A673 (cell line): ENCODE measurements at regions not wholly inside any gene's neighbourhood (a gene's known extent, or its start where the extent isn't known, plus 50 kb on each side); places are given as distances from the start of the nearest gene placed in this dataset.

Experiments used
- BruUV-seq: library from RNA; stranded (reverse); fragments of 400-500 nt; replicated peaks from 2 replicates; lab custom pipeline; 2021; lab: Mats Ljungman, UMichigan
- CTCF ChIA-PET: fragments of 300-600 bp; sonication (Branson Sonifier 250); formaldehyde crosslinking; loops from one replicate; lab custom pipeline; 2022; ENCODE audit warnings: antibody characterized with exemption; lab: Charles Lee
- POLR2A ChIA-PET: fragments of 300-600 bp; sonication (Branson Sonifier 250); formaldehyde crosslinking; loops from one replicate; lab custom pipeline; 2022; ENCODE audit warnings: antibody characterized with exemption; ENCODE audit not compliant: low non-redundant PET; lab: Charles Lee
- DNase-seq: peaks from one replicate; pipeline ENCODE4 v3.0.0-alpha.2; 2015; ENCODE audit warnings: low spot score
- H3K27ac ChIP-seq: fragments of 200-600 bp; sonication (generic); 2 replicates; pipeline ENCODE4 v1.5.1; 2016; ENCODE audit warnings: mixed run types, low read depth, mild to moderate bottlenecking, mixed read lengths, antibody characterized with exemption, low read length; ENCODE audit not compliant: poor library complexity, severe bottlenecking
- H3K27me3 ChIP-seq: fragments of 200-600 bp; sonication (generic); replicated peaks from 2 replicates; pipeline ENCODE4 v1.6.1; 2017; ENCODE audit warnings: mixed run types, low read depth, mild to moderate bottlenecking, mixed read lengths, antibody characterized with exemption, low read length; ENCODE audit not compliant: insufficient read depth, poor library complexity
- H3K36me3 ChIP-seq: fragments of 200-600 bp; sonication (generic); 2 replicates; pipeline ENCODE4 v1.6.1; 2016; ENCODE audit warnings: mixed run types, mild to moderate bottlenecking, mixed read lengths, antibody characterized with exemption, low read length; ENCODE audit not compliant: insufficient read depth, poor library complexity, severe bottlenecking
- H3K4me1 ChIP-seq: fragments of 200-600 bp; sonication (generic); 2 replicates; pipeline ENCODE4 v1.6.1; 2017; ENCODE audit warnings: mixed run types, mild to moderate bottlenecking, mixed read lengths, antibody characterized with exemption, low read length; ENCODE audit not compliant: insufficient read depth, poor library complexity, severe bottlenecking
- H3K4me3 ChIP-seq: fragments of 200-600 bp; sonication (generic); 2 replicates; pipeline ENCODE4 v1.5.1; 2016; ENCODE audit warnings: low read depth, mixed run types, mild to moderate bottlenecking, mixed read lengths, low read length; ENCODE audit not compliant: poor library complexity, severe bottlenecking
- H3K9me3 ChIP-seq: fragments of 200-600 bp; sonication (generic); 2 replicates; pipeline ENCODE4 v1.6.1; 2016; ENCODE audit warnings: mixed run types, low read depth, mild to moderate bottlenecking, mixed read lengths, antibody characterized with exemption, low read length; ENCODE audit not compliant: poor library complexity, severe bottlenecking
- CTCF ChIP-seq: fragments of 300-800, 200-600 bp; sonication (generic); conservative IDR thresholded peaks from 2 replicates; pipeline ENCODE4 v1.5.1; 2017; ENCODE audit warnings: low read depth, mild to moderate bottlenecking, antibody characterized with exemption, low read length, moderate library complexity, mixed read lengths
- EZH2 ChIP-seq: fragments of 200-600 bp; sonication (generic); IDR thresholded peaks from 2 replicates; pipeline ENCODE4 v1.6.1; 2017; ENCODE audit warnings: borderline replicate concordance, low read depth, mild to moderate bottlenecking, mixed read lengths, antibody characterized with exemption, low read length; ENCODE audit not compliant: poor library complexity, severe bottlenecking
- intact Hi-C: fragments of 100-400 bp; cut with micrococcal nuclease; formaldehyde crosslinking; loops from one replicate; pipeline ENCODE4 v1.10.0; 2022; ENCODE audit not compliant: unreplicated experiment

DNA sequence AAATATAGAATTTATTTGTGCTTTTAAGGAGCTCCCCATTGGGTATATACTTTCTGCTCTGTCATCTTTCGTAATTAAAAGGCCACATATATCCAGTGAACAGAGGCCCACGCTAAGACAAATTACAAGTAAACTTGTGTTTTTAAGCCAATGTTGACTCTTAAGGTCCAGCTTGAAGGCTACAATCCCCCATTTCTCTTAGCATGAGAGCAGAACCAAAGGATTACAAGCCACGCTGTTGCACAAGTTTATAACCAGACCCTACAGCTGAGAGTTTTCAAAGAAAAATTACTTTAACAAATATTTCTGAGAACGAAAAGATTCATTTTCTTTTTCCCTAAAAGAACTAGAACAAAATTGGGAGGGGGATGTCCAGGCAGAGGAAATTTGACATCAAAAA, 471.0 kb downstream of the TXNL1 start:
- intact Hi-C loops, result no loop called here
- no peak for DNase-seq
- Histone ChIP-seq H3K4me3 (no peak overlapping the region), H3K36me3 (no peaks in the 10 kb centered on the region), H3K27ac (no peak overlapping the region), H3K4me1 (no peaks in the 10 kb centered on the region), H3K9me3 (no peaks in the 10 kb centered on the region), H3K27me3 (no peaks in the 10 kb centered on the region)
- CTCF ChIA-PET, result no interaction called here
- no peak for TF ChIP-seq EZH2
- TF ChIP-seq CTCF, result no peak
- POLR2A ChIA-PET, result no interaction called here
- BruUV-seq, result no TSS peak

GRCh38 chr18:56166914-56167313, 471.5 kb downstream of the TXNL1 start:
- Histone ChIP-seq H3K27ac (no peak overlapping the region), H3K36me3 (no peaks in the 10 kb centered on the region), H3K4me1 (no peaks in the 10 kb centered on the region), H3K9me3 (no peaks in the 10 kb centered on the region), H3K27me3 (no peaks in the 10 kb centered on the region), H3K4me3 (no peak overlapping the region)
- intact Hi-C loops, result no loop called here
- no peak for TF ChIP-seq EZH2
- TF ChIP-seq CTCF, result no peak
- CTCF ChIA-PET, result no interaction called here
- no peak for DNase-seq
- POLR2A ChIA-PET, result no interaction called here
- BruUV-seq, result no TSS peak

DNA sequence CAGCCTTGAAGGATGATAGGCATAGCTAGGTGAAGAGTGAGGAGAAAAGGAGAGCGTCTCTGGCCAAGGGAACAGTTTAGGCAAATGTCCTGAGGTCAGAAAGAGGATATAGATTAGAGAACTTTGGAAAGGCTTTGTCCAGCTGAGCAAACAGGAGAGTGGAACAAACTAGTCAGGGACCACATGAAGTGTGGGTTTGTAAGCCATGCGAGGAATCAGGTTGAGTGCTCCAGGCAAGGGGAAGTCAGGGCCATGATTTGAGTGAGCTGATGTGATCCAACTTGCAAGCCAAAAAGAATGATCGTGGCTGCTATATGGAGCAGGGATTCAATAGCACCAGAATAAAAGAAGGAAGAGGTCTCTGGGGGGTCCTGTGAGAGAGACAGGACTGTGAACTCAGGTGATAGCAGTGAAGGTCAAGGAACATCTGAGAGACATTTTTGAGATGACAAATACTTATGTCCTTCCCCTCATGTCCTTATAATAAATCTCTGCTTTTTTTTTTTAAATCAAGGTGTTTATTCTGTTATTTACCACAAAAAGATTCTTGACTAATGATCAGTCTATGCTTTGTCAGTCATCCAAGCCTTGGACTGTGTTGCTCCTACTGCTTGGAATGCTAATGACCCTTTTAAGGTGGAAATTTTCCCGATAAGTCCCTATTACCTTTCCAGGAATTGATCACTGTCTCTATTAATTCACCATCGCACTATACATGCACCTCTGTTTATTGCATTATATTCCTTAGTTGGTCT, 472.6 kb downstream of the TXNL1 start:
- no TSS peak for BruUV-seq
- Histone ChIP-seq H3K27me3 (no peaks in the 10 kb centered on the region), H3K4me3 (no peak overlapping the region), H3K9me3 (no peaks in the 10 kb centered on the region), H3K4me1 (no peaks in the 10 kb centered on the region), H3K36me3 (no peaks in the 10 kb centered on the region), H3K27ac (no peak overlapping the region)
- no peak for TF ChIP-seq EZH2
- TF ChIP-seq CTCF, result no peak
- ChIA-PET CTCF (no interaction called here), POLR2A (no interaction called here)
- intact Hi-C loops, result no loop called here
- no peak for DNase-seq
